H9 (cell line): ENCODE measurements at regions not wholly inside any gene's neighbourhood (a gene's known extent, or its start where the extent isn't known, plus 50 kb on each side); places are given as distances from the start of the nearest gene placed in this dataset.

Experiments
- DNase-seq: peaks from one replicate; pipeline ENCODE4 v3.0.0-alpha.2; 2017
- H2AFZ ChIP-seq: one replicate; pipeline ENCODE4 v1.6.1; 2013; ENCODE audit warnings: mild to moderate bottlenecking, low read length, control low read depth, moderate library complexity
- H2AK5ac ChIP-seq: 2 replicates; pipeline ENCODE4 v1.6.1; 2013; ENCODE audit warnings: low read length, control low read depth, mixed read lengths; ENCODE audit not compliant: insufficient read length
- H2BK120ac ChIP-seq: one replicate; pipeline ENCODE4 v1.6.1; 2013; ENCODE audit warnings: low read depth, mild to moderate bottlenecking, low read length, control low read depth, inconsistent platforms; ENCODE audit not compliant: poor library complexity, severe bottlenecking
- H2BK12ac ChIP-seq: 2 replicates; pipeline ENCODE4 v1.6.1; 2013; ENCODE audit warnings: low read length, control low read depth, mixed read lengths, low read depth; ENCODE audit not compliant: insufficient read length
- H2BK15ac ChIP-seq: 2 replicates; pipeline ENCODE4 v1.6.1; 2013; ENCODE audit warnings: low read depth, low read length, control low read depth
- H2BK20ac ChIP-seq: one replicate; pipeline ENCODE4 v1.6.1; 2013; ENCODE audit warnings: low read depth, mild to moderate bottlenecking, low read length, control low read depth, inconsistent platforms; ENCODE audit not compliant: poor library complexity, severe bottlenecking
- H2BK5ac ChIP-seq: 2 replicates; pipeline ENCODE4 v1.6.1; 2013; ENCODE audit warnings: low read length, control low read depth, mixed read lengths; ENCODE audit not compliant: insufficient read length
- H3K14ac ChIP-seq: 2 replicates; pipeline ENCODE4 v1.6.1; 2013; ENCODE audit warnings: low read length, control low read depth; ENCODE audit not compliant: insufficient read depth
- H3K18ac ChIP-seq: 2 replicates; pipeline ENCODE4 v1.6.1; 2013; ENCODE audit warnings: low read depth, mild to moderate bottlenecking, mixed read lengths, low read length, control low read depth; ENCODE audit not compliant: insufficient read length
- H3K23ac ChIP-seq: 2 replicates; pipeline ENCODE4 v1.6.1; 2013; ENCODE audit warnings: low read length, control low read depth, mixed read lengths, low read depth; ENCODE audit not compliant: insufficient read length
- H3K23me2 ChIP-seq: 2 replicates; pipeline ENCODE4 v1.6.1; 2013; ENCODE audit warnings: low read depth, mild to moderate bottlenecking, mixed read lengths, low read length, control low read depth; ENCODE audit not compliant: insufficient read length, poor library complexity, severe bottlenecking
- H3K27ac ChIP-seq: 2 replicates; pipeline ENCODE4 v1.5.1; 2013; ENCODE audit warnings: low read length, control low read depth, mixed read lengths, low read depth; ENCODE audit not compliant: insufficient read length
- H3K27me3 ChIP-seq: 2 replicates; pipeline ENCODE4 v1.6.1; 2013; ENCODE audit warnings: low read length, control low read depth, inconsistent platforms; ENCODE audit not compliant: insufficient read depth
- H3K4ac ChIP-seq: 2 replicates; pipeline ENCODE4 v1.6.1; 2013; ENCODE audit warnings: low read depth, mild to moderate bottlenecking, control low read depth, inconsistent platforms, low read length, moderate library complexity
- H3K4me1 ChIP-seq: 2 replicates; pipeline ENCODE4 v1.6.1; 2013; ENCODE audit warnings: low read length, control low read depth, inconsistent platforms; ENCODE audit not compliant: insufficient read depth
- H3K4me2 ChIP-seq: 2 replicates; pipeline ENCODE4 v1.6.1; 2013; ENCODE audit warnings: low read length, control low read depth, mixed read lengths; ENCODE audit not compliant: insufficient read length, insufficient read depth
- H3K56ac ChIP-seq: 2 replicates; pipeline ENCODE4 v1.6.1; 2013; ENCODE audit warnings: low read depth, mild to moderate bottlenecking, mixed read lengths, low read length, control low read depth; ENCODE audit not compliant: insufficient read length
- H3K79me1 ChIP-seq: 2 replicates; pipeline ENCODE4 v1.6.1; 2013; ENCODE audit warnings: low read depth, mild to moderate bottlenecking, moderate library complexity, low read length, control low read depth, inconsistent platforms; ENCODE audit not compliant: insufficient read depth, poor library complexity, severe bottlenecking
- H3K79me2 ChIP-seq: 2 replicates; pipeline ENCODE4 v1.6.1; 2013; ENCODE audit warnings: low read length, control low read depth, inconsistent platforms; ENCODE audit not compliant: insufficient read depth
- H3K9ac ChIP-seq: 2 replicates; pipeline ENCODE4 v1.6.1; 2013; ENCODE audit warnings: low read length, control low read depth, mixed read lengths; ENCODE audit not compliant: insufficient read length; ENCODE audit errors: extremely low read depth
- H3K9me3 ChIP-seq: one replicate; pipeline ENCODE4 v1.6.1; 2013; ENCODE audit warnings: low read depth, low read length, inconsistent platforms; ENCODE audit not compliant: control insufficient read depth
- H3T11ph ChIP-seq: one replicate; pipeline ENCODE4 v1.6.1; 2013; ENCODE audit warnings: mild to moderate bottlenecking, low read length, control low read depth, inconsistent platforms
- H4K20me1 ChIP-seq: one replicate; pipeline ENCODE4 v1.6.1; 2013; ENCODE audit not compliant: control insufficient read depth, insufficient read length, insufficient read depth
- H4K5ac ChIP-seq: 2 replicates; pipeline ENCODE4 v1.6.1; 2013; ENCODE audit warnings: low read depth, mild to moderate bottlenecking, mixed read lengths, low read length, control low read depth; ENCODE audit not compliant: insufficient read length
- H4K8ac ChIP-seq: replicated peaks from 2 replicates; pipeline ENCODE4 v1.6.1; 2013; ENCODE audit warnings: low read length, control low read depth, mixed read lengths, low read depth; ENCODE audit not compliant: insufficient read length
- H4K91ac ChIP-seq: 2 replicates; pipeline ENCODE4 v1.6.1; 2013; ENCODE audit warnings: low read depth, mild to moderate bottlenecking, moderate library complexity, mixed read lengths, low read length, control low read depth; ENCODE audit not compliant: insufficient read length
- H3K27ac Mint-ChIP-seq, 3 experiments: 2 replicates in 2 of 3; 3 replicates in 1 of 3; pipeline ENCODE4 v1.8.0; 2020 to 2021; ENCODE audit warnings: mixed read lengths in 3 of 3, mild to moderate bottlenecking in 1 of 3, moderate library complexity in 1 of 3
- H3K27me3 Mint-ChIP-seq: 2 replicates; pipeline ENCODE4 v1.8.0; 2021; ENCODE audit warnings: low read depth, mild to moderate bottlenecking, moderate library complexity, mixed read lengths
- H3K36me3 Mint-ChIP-seq, 3 experiments: 2 replicates in 2 of 3; 3 replicates in 1 of 3; pipeline ENCODE4 v1.8.0; 2020 to 2021; ENCODE audit warnings: low read depth in 3 of 3, mixed read lengths in 3 of 3; ENCODE audit not compliant: insufficient read depth in 1 of 3
- H3K4me1 Mint-ChIP-seq, 2 experiments: 2 replicates each; pipeline ENCODE4 v1.8.0; 2020; ENCODE audit warnings: mixed read lengths in 2 of 2
- H3K4me3 Mint-ChIP-seq, 2 experiments: 2 replicates in 1 of 2; 3 replicates in 1 of 2; pipeline ENCODE4 v1.8.0; 2020 to 2021; ENCODE audit warnings: mild to moderate bottlenecking in 2 of 2, mixed read lengths in 2 of 2, moderate library complexity in 1 of 2
- H3K9me3 Mint-ChIP-seq, 2 experiments: 2 replicates in 1 of 2; 3 replicates in 1 of 2; pipeline ENCODE4 v1.8.0; 2020; ENCODE audit warnings: mild to moderate bottlenecking in 2 of 2, mixed read lengths in 2 of 2, moderate library complexity in 1 of 2
- CTCF ChIP-seq: fragments of 200-600 bp; sonication (generic); conservative IDR thresholded peaks from 3 replicates; pipeline ENCODE4 v1.8.0; 2021; ENCODE audit warnings: antibody characterized with exemption, mild to moderate bottlenecking
- WGBS: extraction: QIAGEN DNeasy Blood & Tissue Kit; methylation state at CpG from one replicate; pipeline ENCODE4 v1.1.7; 2013; ENCODE audit warnings: missing lambda C conversion rate, low lambda C conversion rate, mixed read lengths; ENCODE audit not compliant: insufficient read length; ENCODE audit errors: extremely low coverage; 5-methylcytosine and 5-hydroxymethylcytosine counted together

GRCh38 chr6:37758647-37759046 is 60.9 kb upstream of the ZFAND3 start:
- H3K27me3 ChIP-seq = peaks cover 87% of the 10 kb centered on the region
- no peak overlapping the region for H3K9ac ChIP-seq
- H4K20me1 ChIP-seq = no peaks in the 10 kb centered on the region
- H3K18ac ChIP-seq = no peak overlapping the region
- no peak overlapping the region for H3K23ac ChIP-seq
- no peaks in the 10 kb centered on the region for H3K9me3 ChIP-seq
- H3K56ac ChIP-seq = no peak overlapping the region
- H3K4me2 ChIP-seq = no peak overlapping the region
- no CpG with 5 or more reads among the region's 5 CpGs for whole genome bisulfite sequencing
- Mint-ChIP-seq H3K27ac (no peak overlapping the region), H3K9me3 (no peaks in the 10 kb centered on the region), H3K4me1 (peaks cover 0 to under 1% of the 10 kb centered on the region in 2 experiments; a peak in 1 of 4 replicates), H3K4me3 (no peak overlapping the region), H3K27me3 (peaks cover 98% of the 10 kb centered on the region), H3K36me3 (no peaks in the 10 kb centered on the region)
- H3K4me1 ChIP-seq = no peaks in the 10 kb centered on the region
- TF ChIP-seq CTCF = no peak
- no peak overlapping the region for H3K14ac ChIP-seq
- no peak overlapping the region for H4K5ac ChIP-seq
- no peaks in the 10 kb centered on the region for H3K79me2 ChIP-seq
- H3K79me1 ChIP-seq = no peaks in the 10 kb centered on the region
- no peak overlapping the region for H4K91ac ChIP-seq
- H2BK5ac ChIP-seq = no peak overlapping the region
- no peaks in the 10 kb centered on the region for H3K23me2 ChIP-seq
- H2BK20ac ChIP-seq = no peak overlapping the region
- no peak overlapping the region for H3T11ph ChIP-seq
- no peak overlapping the region for H2BK120ac ChIP-seq
- no peak overlapping the region for H3K27ac ChIP-seq
- no peak overlapping the region for H4K8ac ChIP-seq
- H3K4ac ChIP-seq = no peak overlapping the region
- DNase-seq = no peak
- no peak overlapping the region for H2BK12ac ChIP-seq
- no peak overlapping the region for H2BK15ac ChIP-seq
- H2AFZ ChIP-seq = no peak overlapping the region
- H2AK5ac ChIP-seq = no peak overlapping the region
